SK-N-MC (cell line): ENCODE measurements at regions not wholly inside any gene's neighbourhood (a gene's known extent, or its start where the extent isn't known, plus 50 kb on each side); places are given as distances from the start of the nearest gene placed in this dataset.

ENCODE experiments used
- DNase-seq: peaks from one replicate; pipeline ENCODE4 v3.0.0-alpha.2; 2011; ENCODE audit warnings: low read depth, low spot score
- H3K27ac ChIP-seq: fragments of 200-600 bp; sonication (generic); 2 replicates; pipeline ENCODE4 v1.5.1; 2016; ENCODE audit warnings: mixed run types
- H3K36me3 ChIP-seq: fragments of 200-600 bp; sonication (generic); 2 replicates; pipeline ENCODE4 v1.6.1; 2017; ENCODE audit warnings: antibody characterized with exemption, low read length, mixed read lengths; ENCODE audit not compliant: insufficient read depth
- H3K4me3 ChIP-seq: fragments of 200-600 bp; sonication (generic); 2 replicates; pipeline ENCODE4 v1.5.1; 2016
- H3K9ac ChIP-seq: fragments of 200-600 bp; sonication (generic); 2 replicates; pipeline ENCODE4 v1.8.0; 2017; ENCODE audit warnings: mixed run types, mixed read lengths; ENCODE audit not compliant: insufficient read length
- H3K9me3 ChIP-seq: fragments of 200-600 bp; sonication (generic); 2 replicates; pipeline ENCODE4 v1.6.1; 2017; ENCODE audit warnings: low read depth, mild to moderate bottlenecking, antibody characterized with exemption, low read length, moderate library complexity, mixed read lengths
- EZH2 ChIP-seq: fragments of 200-600 bp; sonication (generic); IDR thresholded peaks from one replicate; pipeline ENCODE4 v1.6.1; 2017; ENCODE audit warnings: antibody characterized with exemption
- FOXP2 ChIP-seq: optimal IDR thresholded peaks from 2 replicates; pipeline ENCODE3; 2011; ENCODE audit warnings: mild to moderate bottlenecking, moderate library complexity; ENCODE audit not compliant: insufficient read depth; ENCODE audit errors: extremely low read length, control extremely low read depth
- POLR2AphosphoS5 ChIP-seq: IDR thresholded peaks from 2 replicates; pipeline ENCODE4 v1.6.1; 2012; ENCODE audit warnings: mild to moderate bottlenecking, low read depth, low read length, borderline replicate concordance

DNA sequence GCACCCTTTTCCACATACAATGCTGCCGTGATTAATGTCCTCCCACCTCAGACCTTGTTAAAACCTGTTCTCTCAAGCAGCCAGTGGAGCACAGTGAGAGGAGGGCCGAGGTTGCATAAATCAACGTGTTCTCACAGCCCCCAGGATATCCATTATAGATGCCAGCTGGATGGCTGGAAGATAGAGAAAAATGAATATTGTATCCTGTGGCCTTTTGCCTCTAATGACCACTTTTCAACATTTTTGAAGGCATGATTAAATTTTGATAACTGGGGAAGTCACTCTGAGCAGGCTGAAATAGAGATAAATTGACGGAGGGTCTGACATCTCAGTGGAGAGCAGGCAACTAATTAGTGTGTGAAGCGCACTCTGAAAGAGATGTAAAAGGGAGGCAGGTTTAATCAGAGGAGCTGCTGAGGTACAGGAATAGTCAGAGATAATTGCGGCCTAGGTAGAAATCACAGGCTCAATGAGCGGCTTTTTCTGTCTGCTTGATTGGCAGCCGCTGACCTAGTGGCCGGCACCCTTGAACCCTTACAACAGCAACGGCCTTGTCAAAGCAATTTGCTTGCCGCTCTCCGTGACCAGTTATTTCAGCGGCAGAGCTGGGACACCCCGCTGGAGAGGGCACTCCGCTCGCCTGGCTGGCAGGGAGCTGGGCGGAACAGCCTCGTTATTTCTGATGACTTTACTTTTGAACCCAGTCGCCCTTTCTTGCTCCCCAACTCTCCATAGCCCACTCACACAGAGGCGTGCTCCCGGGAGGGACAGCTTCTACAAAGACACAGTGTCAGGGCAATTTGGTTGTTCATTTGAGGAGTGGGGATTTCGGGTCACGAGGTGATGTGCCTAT, 560.7 kb downstream of the PSAT1 start:
- no peak for TF ChIP-seq POLR2AphosphoS5
- no peak for TF ChIP-seq FOXP2
- no peak for TF ChIP-seq EZH2
- Histone ChIP-seq H3K4me3 (no peak overlapping the region), H3K27ac (no peak overlapping the region), H3K9me3 (no peaks in the 10 kb centered on the region), H3K9ac (no peak overlapping the region), H3K36me3 (no peaks in the 10 kb centered on the region)
- no peak for DNase-seq

DNA sequence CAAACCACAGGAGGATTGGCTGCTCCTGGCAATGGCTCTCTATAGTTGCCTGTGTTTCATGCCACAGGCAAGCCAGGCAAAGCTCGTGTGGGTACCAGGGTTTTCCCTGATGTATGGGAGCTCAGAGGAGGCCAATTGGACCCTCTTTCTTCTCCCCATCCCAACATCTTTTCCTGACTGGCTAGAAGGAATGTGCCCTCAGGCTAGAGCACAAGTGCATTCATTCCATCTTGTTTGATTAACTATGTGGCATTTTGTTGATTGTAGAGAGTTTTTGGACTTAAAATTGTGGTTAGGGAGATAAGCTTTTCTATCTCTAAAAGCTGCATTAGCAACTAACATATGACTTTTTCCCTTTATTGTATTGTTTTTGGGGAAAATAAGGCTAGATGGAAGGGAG, 561.3 kb downstream of the PSAT1 start:
- Histone ChIP-seq H3K9ac (no peak overlapping the region), H3K9me3 (no peaks in the 10 kb centered on the region), H3K27ac (no peak overlapping the region), H3K36me3 (no peaks in the 10 kb centered on the region), H3K4me3 (no peak overlapping the region)
- TF ChIP-seq FOXP2 (no peak), EZH2 (no peak), POLR2AphosphoS5 (no peak)
- no peak for DNase-seq

DNA sequence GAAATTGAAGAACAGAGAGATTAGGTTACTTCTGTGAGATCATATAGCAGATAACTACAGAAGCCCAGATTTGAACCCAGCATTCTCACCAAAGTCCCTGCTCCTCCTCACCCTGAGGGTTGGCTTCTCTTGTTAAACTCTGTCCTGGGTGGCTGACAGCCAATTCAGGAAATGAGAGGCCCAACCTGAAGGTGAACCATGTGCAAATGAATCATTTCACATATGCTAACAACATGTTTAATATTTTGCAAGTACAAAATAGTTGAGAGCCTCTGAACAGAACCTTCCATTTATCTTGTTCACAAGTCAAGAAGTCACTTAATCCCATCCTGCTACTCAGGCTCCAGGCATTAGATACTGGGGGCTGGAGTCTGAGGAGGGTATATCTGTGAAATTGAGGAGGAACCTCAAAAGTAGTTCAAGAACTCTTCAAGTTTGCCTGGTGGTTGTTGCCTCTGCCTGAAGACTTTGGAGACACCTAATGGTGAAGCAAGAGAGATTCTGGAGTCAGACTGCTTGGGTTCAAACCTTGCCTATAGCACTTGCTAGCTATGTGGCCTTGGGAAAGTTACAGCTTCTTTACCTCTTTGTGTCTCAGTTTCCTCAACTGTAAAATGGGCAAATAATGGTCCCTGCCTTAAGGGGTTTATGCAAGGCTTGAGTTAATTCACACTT, 564.0 kb downstream of the PSAT1 start:
- no peak for DNase-seq
- H3K9me3 ChIP-seq, result no peaks in the 10 kb centered on the region
- H3K36me3 ChIP-seq, result no peaks in the 10 kb centered on the region
- no peak for TF ChIP-seq FOXP2
- no peak for TF ChIP-seq POLR2AphosphoS5
- TF ChIP-seq EZH2, result no peak
- H3K9ac ChIP-seq, result no peak overlapping the region
- no peak overlapping the region for H3K4me3 ChIP-seq
- H3K27ac ChIP-seq, result no peak overlapping the region

DNA sequence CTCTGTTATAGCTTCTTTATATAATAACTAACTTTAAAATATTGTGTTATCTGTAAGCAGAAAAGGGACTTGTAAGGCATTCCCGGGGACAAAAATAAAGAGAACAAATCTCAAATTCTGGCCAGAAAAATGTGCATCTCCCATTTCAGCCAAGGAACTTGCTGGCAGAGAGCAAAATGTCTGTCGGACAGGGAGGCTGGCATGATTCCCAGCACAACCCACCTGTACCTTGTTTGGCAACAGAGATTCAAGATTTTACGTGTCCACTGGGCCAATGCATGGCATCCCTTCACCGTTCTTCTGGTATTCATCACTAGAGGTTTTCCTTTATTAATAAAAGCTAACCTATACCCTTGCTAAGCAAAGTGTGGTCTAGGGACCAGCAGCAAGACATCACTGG, 566.6 kb downstream of the PSAT1 start:
- no peak for DNase-seq

DNA sequence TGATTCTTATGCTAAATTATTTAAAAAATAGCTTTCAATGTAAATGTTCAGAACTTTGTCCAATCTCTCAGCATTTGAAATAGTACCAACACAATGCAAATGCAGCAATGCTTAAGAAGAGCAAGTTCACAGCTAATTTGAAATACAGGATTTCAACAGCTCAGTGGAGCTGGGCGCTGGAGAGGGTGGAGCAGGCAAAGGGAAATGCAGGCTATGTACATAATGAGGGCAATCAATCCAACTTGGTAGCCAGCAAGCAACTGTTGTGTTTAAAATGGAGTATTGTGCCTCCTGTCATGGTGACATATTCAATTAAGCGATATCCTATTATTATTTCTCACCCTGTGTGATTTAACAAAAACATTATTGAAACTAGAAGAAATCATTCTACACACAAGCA, 568.8 kb downstream of the PSAT1 start:
- no peak for DNase-seq
- H3K27ac ChIP-seq, result no peak overlapping the region
- H3K9me3 ChIP-seq, result no peaks in the 10 kb centered on the region
- no peak overlapping the region for H3K4me3 ChIP-seq
- no peaks in the 10 kb centered on the region for H3K36me3 ChIP-seq
- H3K9ac ChIP-seq, result no peak overlapping the region
- TF ChIP-seq FOXP2, result no peak
- no peak for TF ChIP-seq EZH2
- no peak for TF ChIP-seq POLR2AphosphoS5

More for the DNA sequence above, 566.6 kb downstream of the PSAT1 start:
- TF ChIP-seq EZH2 (no peak), FOXP2 (no peak), POLR2AphosphoS5 (no peak)
- no peak overlapping the region for H3K27ac ChIP-seq
- H3K9ac ChIP-seq, result no peak overlapping the region
- H3K9me3 ChIP-seq, result no peaks in the 10 kb centered on the region
- no peak overlapping the region for H3K4me3 ChIP-seq
- no peaks in the 10 kb centered on the region for H3K36me3 ChIP-seq

DNA sequence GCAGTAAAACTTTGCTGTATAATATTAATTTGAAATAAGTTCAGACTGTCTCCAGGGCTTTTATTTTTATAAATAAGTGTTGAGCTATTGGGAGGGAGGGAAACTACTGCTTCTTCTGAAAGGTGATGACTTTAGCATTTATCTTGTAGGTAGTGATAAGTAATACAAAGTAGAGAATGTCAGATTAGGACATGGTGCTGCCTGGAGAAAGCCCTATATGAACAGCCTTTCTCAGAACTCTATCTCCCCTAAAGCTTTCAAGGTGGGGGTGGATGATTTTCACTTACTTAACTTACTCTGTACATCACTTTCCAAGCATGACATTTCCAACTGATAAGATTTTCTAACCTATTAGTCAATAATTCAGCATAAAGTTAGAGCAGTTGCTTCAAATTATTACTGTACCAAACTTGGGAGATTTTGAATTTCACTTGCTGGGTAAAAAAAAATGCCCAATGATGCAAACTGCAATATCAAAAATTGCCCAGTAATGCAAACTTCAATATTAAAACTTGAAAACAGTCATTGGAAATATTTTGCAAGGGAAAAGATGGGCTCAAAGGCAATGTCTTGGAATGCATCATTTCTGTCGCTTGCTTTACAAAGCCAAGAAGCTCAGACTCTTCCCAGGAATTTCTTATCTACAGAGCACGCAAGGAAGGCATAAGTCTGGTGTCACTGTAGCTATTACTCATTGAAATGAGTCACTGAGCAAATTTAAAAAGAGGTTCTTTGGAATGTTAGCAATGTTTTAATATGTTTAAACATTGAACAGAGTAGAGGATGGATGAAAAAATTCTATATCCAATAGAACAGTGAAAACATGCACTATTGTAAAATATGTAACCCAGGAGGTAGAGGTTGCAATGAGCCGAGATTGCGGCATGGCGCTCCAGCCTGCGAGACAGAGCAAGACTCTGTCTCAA, 569.5 kb downstream of the PSAT1 start:
- no peak overlapping the region for H3K9ac ChIP-seq
- TF ChIP-seq POLR2AphosphoS5, result no peak
- TF ChIP-seq FOXP2, result no peak
- no peak for TF ChIP-seq EZH2

DNA sequence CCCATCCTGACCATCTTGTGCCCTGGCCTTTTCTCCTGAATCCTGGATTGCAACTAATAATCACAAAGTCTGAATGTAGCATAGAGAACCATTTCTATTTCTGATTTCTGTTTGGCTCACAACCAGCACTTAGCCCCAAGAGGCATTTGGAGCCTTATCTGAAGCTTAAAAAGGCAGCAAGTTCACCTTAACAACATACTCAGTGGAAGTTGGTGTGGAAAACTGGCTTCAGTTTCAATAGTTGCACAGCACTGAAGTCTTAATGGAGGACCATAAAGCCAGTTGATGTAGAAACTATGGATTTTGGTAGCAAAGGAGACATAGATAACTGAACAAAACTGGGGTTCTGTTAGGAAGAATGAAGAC, 574.1 kb downstream of the PSAT1 start:
- DNase-seq, result no peak
- H3K27ac ChIP-seq, result no peak overlapping the region
- no peak for TF ChIP-seq EZH2
- TF ChIP-seq FOXP2, result no peak
- no peak for TF ChIP-seq POLR2AphosphoS5
- H3K9ac ChIP-seq, result no peak overlapping the region
- no peaks in the 10 kb centered on the region for H3K36me3 ChIP-seq
- no peaks in the 10 kb centered on the region for H3K9me3 ChIP-seq
- no peak overlapping the region for H3K4me3 ChIP-seq

More for the DNA sequence above, 569.5 kb downstream of the PSAT1 start:
- no peaks in the 10 kb centered on the region for H3K9me3 ChIP-seq
- DNase-seq, result no peak
- H3K4me3 ChIP-seq, result no peak overlapping the region
- no peak overlapping the region for H3K27ac ChIP-seq
- no peaks in the 10 kb centered on the region for H3K36me3 ChIP-seq

DNA sequence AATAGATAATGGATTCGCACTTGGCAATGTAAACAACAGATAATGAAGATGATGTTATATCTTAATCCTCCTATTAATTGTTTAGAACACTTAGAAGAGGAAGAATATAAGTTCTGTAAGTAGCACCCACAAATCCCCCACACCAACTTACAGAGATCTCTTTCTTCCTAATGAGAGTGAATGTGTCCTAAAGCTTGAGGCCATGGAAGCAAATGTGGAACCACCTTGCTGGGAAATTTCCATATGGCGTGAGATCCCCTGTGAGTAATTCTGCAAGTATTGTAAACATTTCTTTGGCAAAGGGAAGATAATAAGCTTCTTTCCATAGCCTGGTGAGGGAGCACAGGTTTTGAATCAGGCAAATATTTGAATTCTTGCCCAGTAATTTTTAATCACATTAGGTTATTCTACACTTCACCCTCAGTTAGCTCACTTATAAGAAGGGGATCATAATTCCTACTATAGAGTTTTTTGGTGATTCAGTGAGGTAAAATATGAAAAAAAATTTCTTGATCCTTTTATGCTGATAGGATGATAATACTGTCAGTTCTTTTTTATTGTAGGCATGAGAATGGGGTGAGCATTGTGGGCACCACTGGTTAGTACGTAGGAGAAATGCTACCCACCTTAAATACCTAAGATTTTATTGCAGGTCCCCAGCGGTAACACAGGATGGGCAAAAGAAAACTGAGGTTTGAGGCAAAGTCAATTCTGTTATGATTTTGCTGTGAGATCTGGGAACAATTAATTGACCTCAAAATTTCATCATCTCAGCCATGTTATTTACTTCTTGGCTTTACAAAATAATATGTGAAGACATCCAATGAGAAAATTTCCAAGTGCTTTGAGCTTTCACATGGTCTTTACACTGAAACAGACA, 574.8 kb downstream of the PSAT1 start:
- no peak for TF ChIP-seq EZH2
- no peak for TF ChIP-seq FOXP2
- TF ChIP-seq POLR2AphosphoS5, result no peak

More for the DNA sequence above, 574.8 kb downstream of the PSAT1 start:
- DNase-seq, result no peak
- no peak overlapping the region for H3K27ac ChIP-seq
- H3K36me3 ChIP-seq, result no peaks in the 10 kb centered on the region
- no peaks in the 10 kb centered on the region for H3K9me3 ChIP-seq
- no peak overlapping the region for H3K9ac ChIP-seq
- H3K4me3 ChIP-seq, result no peak overlapping the region
